HEK293T (cell line): ENCODE measurements at regions not wholly inside any gene's neighbourhood (a gene's known extent, or its start where the extent isn't known, plus 50 kb on each side); places are given as distances from the start of the nearest gene placed in this dataset.

Experiments used
- ARNT ChIP-seq: fragments of 450-650 bp; IDR thresholded peaks from 2 replicates; pipeline ENCODE4 v1.6.1; 2017; ENCODE audit warnings: mild to moderate bottlenecking
- BHLHE40 ChIP-seq: fragments of 450-650 bp; IDR thresholded peaks from 2 replicates; pipeline ENCODE4 v1.6.1; 2016; ENCODE audit warnings: mild to moderate bottlenecking, moderate library complexity, borderline replicate concordance
- CTBP1 ChIP-seq: fragments of 450-650 bp; IDR thresholded peaks from 2 replicates; pipeline ENCODE4 v1.6.1; 2016; ENCODE audit warnings: borderline replicate concordance
- FOXA1 ChIP-seq: fragments of 450-650 bp; IDR thresholded peaks from 2 replicates; pipeline ENCODE4 v1.6.1; 2016; ENCODE audit warnings: mild to moderate bottlenecking
- FOXM1 ChIP-seq: fragments of 450-650 bp; IDR thresholded peaks from 2 replicates; pipeline ENCODE4 v1.6.1; 2017; ENCODE audit warnings: mild to moderate bottlenecking, borderline replicate concordance
- LEF1 ChIP-seq: fragments of 450-650 bp; IDR thresholded peaks from 2 replicates; pipeline ENCODE4 v1.6.1; 2017; ENCODE audit warnings: mild to moderate bottlenecking, borderline replicate concordance
- NFRKB ChIP-seq: fragments of 450-650 bp; IDR thresholded peaks from 2 replicates; pipeline ENCODE4 v1.6.1; 2016; ENCODE audit warnings: mild to moderate bottlenecking, moderate library complexity
- ZNF384 ChIP-seq: fragments of 450-650 bp; IDR thresholded peaks from 2 replicates; pipeline ENCODE4 v1.6.1; 2016

DNA sequence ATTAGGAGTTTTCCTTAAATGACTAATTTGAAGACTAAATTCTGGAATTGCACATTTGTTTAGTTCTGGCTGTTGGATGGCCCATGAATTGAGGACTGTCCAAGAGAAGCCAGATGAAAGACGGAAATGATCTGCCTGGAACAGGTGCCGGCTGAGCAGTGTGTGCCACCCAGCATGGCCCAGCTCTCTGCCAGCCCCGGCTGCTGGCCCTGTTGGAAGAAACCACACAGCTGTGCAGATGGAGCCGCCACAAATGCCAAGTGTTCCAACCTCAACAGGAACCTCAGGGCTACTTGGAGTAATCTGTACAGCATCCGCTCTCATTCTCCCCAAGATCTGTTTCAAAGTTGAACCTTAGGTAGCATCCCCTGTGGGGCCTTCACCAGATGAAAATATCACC lies 67.0 kb upstream of the STARD13 start:
- TF ChIP-seq CTBP1 (no peak), ZNF384 (no peak), FOXA1 (no peak), NFRKB (no peak), LEF1 (no peak), ARNT (no peak), FOXM1 (no peak), BHLHE40 (no peak)
